ENCODE measurements at regions not wholly inside any gene's neighbourhood (a gene's known extent, or its start where the extent isn't known, plus 50 kb on each side); places are given as distances from the start of the nearest gene placed in this dataset.

GRCh38 chr13:111640006-111640405 lies 319.6 kb downstream of the TEX29 start:
- ATAC-seq (ENCODE audit: insufficient read depth, low FRiP score): no peak
- Histone ChIP-seq H3K4me3 (no peak overlapping the region), H3K9ac (ENCODE audit: insufficient read depth in 1 of 2, low read length in 2 of 2) (no peak overlapping the region), H3K9me3 (ENCODE audit: control insufficient read depth in 4 of 4, insufficient read depth in 3 of 4, low read length in 3 of 4) (no peaks in the 10 kb centered on the region), H3K36me3 (ENCODE audit: control insufficient read depth in 4 of 4, insufficient read depth in 4 of 4, low read length in 4 of 4) (no peaks in the 10 kb centered on the region), H3K27me3 (ENCODE audit: control insufficient read depth in 3 of 3, insufficient read depth in 3 of 3, low read length in 2 of 3) (peaks cover 0 to 7% (median 0%) of the 10 kb centered on the region in 3 donors), H3K27ac (ENCODE audit: low read depth in 1 of 2, low read length in 1 of 2) (no peak overlapping the region), H3K4me1 (ENCODE audit: control insufficient read depth in 5 of 5, insufficient read depth in 5 of 5, low read length in 5 of 5) (no peaks in the 10 kb centered on the region)
- WGBS, 2 donors: 79 to 83% methylated on average over 13 of the region's 13 CpGs
- DNase-seq: peak in 2 of 3 donors; percentile 7 to 49
- no peak for TF ChIP-seq CTCF (IDR thresholded peaks at IDR 0.05; ENCODE audit: control extremely low read depth, extremely low read depth)

GRCh38 chr13:111640476-111640875 lies 320.0 kb downstream of the TEX29 start:
- ATAC-seq (ENCODE audit: insufficient read depth, low FRiP score) (no peak), DNase-seq (no peak)
- Histone ChIP-seq H3K27ac (ENCODE audit: low read depth in 1 of 2, low read length in 1 of 2) (no peak overlapping the region), H3K4me3 (no peak overlapping the region), H3K9me3 (ENCODE audit: control insufficient read depth in 4 of 4, insufficient read depth in 3 of 4, low read length in 3 of 4) (no peaks in the 10 kb centered on the region), H3K36me3 (ENCODE audit: control insufficient read depth in 4 of 4, insufficient read depth in 4 of 4, low read length in 4 of 4) (no peaks in the 10 kb centered on the region), H3K27me3 (ENCODE audit: control insufficient read depth in 3 of 3, insufficient read depth in 3 of 3, low read length in 2 of 3) (peaks cover 0 to 7% (median 0%) of the 10 kb centered on the region in 3 donors), H3K9ac (ENCODE audit: insufficient read depth in 1 of 2, low read length in 2 of 2) (no peak overlapping the region), H3K4me1 (ENCODE audit: control insufficient read depth in 5 of 5, insufficient read depth in 5 of 5, low read length in 5 of 5) (no peaks in the 10 kb centered on the region)
- WGBS, 2 donors: 71 to 87% methylated on average over 9 of the region's 9 CpGs
- TF ChIP-seq CTCF (IDR thresholded peaks at IDR 0.05; ENCODE audit: control extremely low read depth, extremely low read depth): no peak

- 67 to 78% methylated on average over 12 of the region's 12 CpGs for WGBS, 2 donors
- DNase-seq (no peak), ATAC-seq (ENCODE audit: insufficient read depth, low FRiP score) (no peak)
These were observed 321.8 kb downstream of the TEX29 start for GRCh38 chr13:111642156-111642767.

More at GRCh38 chr13:111642156-111642767, 321.8 kb downstream of the TEX29 start:
- Histone ChIP-seq H3K27me3 (ENCODE audit: control insufficient read depth in 3 of 3, insufficient read depth in 3 of 3, low read length in 2 of 3) (peaks cover 0 to 5% (median 0%) of the 10 kb centered on the region in 3 donors), H3K9me3 (ENCODE audit: control insufficient read depth in 4 of 4, insufficient read depth in 3 of 4, low read length in 3 of 4) (no peaks in the 10 kb centered on the region), H3K4me1 (ENCODE audit: control insufficient read depth in 5 of 5, insufficient read depth in 5 of 5, low read length in 5 of 5) (no peaks in the 10 kb centered on the region), H3K27ac (ENCODE audit: low read depth in 1 of 2, low read length in 1 of 2) (no peak overlapping the region), H3K9ac (ENCODE audit: insufficient read depth in 1 of 2, low read length in 2 of 2) (no peak overlapping the region), H3K4me3 (no peak overlapping the region), H3K36me3 (ENCODE audit: control insufficient read depth in 4 of 4, insufficient read depth in 4 of 4, low read length in 4 of 4) (no peaks in the 10 kb centered on the region)
- no peak for TF ChIP-seq CTCF (IDR thresholded peaks at IDR 0.05; ENCODE audit: control extremely low read depth, extremely low read depth)
